PC-9 (cell line): ENCODE measurements at regions not wholly inside any gene's neighbourhood (a gene's known extent, or its start where the extent isn't known, plus 50 kb on each side); places are given as distances from the start of the nearest gene placed in this dataset.

Source experiments
- BruUV-seq: library from RNA; stranded (reverse); fragments of 400-500 nt; replicated peaks from 2 replicates; lab custom pipeline; 2021; lab: Mats Ljungman, UMichigan
- CTCF ChIA-PET: fragments of 300-600 bp; sonication (Branson Sonifier 250); formaldehyde crosslinking; loops from one replicate; lab custom pipeline; 2022; ENCODE audit warnings: antibody characterized with exemption; lab: Charles Lee
- POLR2A ChIA-PET: fragments of 300-600 bp; sonication (Branson Sonifier 250); formaldehyde crosslinking; loops from one replicate; lab custom pipeline; 2022; ENCODE audit warnings: antibody characterized with exemption; ENCODE audit not compliant: unreplicated experiment; lab: Charles Lee
- DNase-seq, 2 experiments: peaks; one replicate each; pipeline versions ENCODE4 v3.0.0 to v3.0.0-alpha.2; 2015 to 2022; ENCODE audit warnings: mixed read lengths in 1 of 2
- H2AFZ ChIP-seq: fragments of 200-600 bp; sonication (generic); 2 replicates; pipeline ENCODE4 v1.8.1; 2017; ENCODE audit warnings: antibody characterized with exemption
- H3F3A ChIP-seq: fragments of 200-600 bp; sonication (generic); 2 replicates; pipeline ENCODE4 v1.8.1; 2017; ENCODE audit warnings: antibody characterized with exemption, mild to moderate bottlenecking, low read depth; ENCODE audit not compliant: insufficient read depth
- H3K27ac ChIP-seq: fragments of 200-600 bp; sonication (generic); 2 replicates; pipeline ENCODE4 v1.6.1; 2016; ENCODE audit warnings: mixed run types
- H3K27me3 ChIP-seq: fragments of 200-600 bp; sonication (generic); 2 replicates; pipeline ENCODE4 v1.6.1; 2016; ENCODE audit warnings: low read depth, mixed run types; ENCODE audit not compliant: insufficient read depth
- H3K36me3 ChIP-seq: fragments of 200-600 bp; sonication (generic); 2 replicates; pipeline ENCODE4 v1.6.1; 2016; ENCODE audit warnings: low read depth, mixed run types
- H3K4me1 ChIP-seq: fragments of 200-600 bp; sonication (generic); replicated peaks from 2 replicates; pipeline ENCODE4 v1.6.1; 2016; ENCODE audit warnings: mixed run types; ENCODE audit not compliant: insufficient read depth
- H3K4me2 ChIP-seq: fragments of 200-600 bp; sonication (generic); 2 replicates; pipeline ENCODE4 v1.6.1; 2017; ENCODE audit warnings: mixed run types
- H3K4me3 ChIP-seq: fragments of 200-600 bp; sonication (generic); 2 replicates; pipeline ENCODE4 v1.6.1; 2016; ENCODE audit warnings: mixed run types
- H3K79me2 ChIP-seq: fragments of 200-600 bp; sonication (generic); 2 replicates; pipeline ENCODE4 v1.6.1; 2017; ENCODE audit warnings: low read depth, mixed run types
- H3K9me2 ChIP-seq: fragments of 200-600 bp; sonication (generic); 2 replicates; pipeline ENCODE4 v1.8.1; 2017; ENCODE audit warnings: mild to moderate bottlenecking; ENCODE audit not compliant: insufficient read depth
- H3K9me3 ChIP-seq: fragments of 200-600 bp; sonication (generic); 2 replicates; pipeline ENCODE4 v1.8.1; 2016; ENCODE audit warnings: low read depth; ENCODE audit not compliant: insufficient read depth
- H4K20me1 ChIP-seq: fragments of 200-600 bp; sonication (generic); 2 replicates; pipeline ENCODE4 v1.8.1; 2017; ENCODE audit not compliant: insufficient read depth
- CTCF ChIP-seq: fragments of 200-600 bp; sonication (generic); conservative IDR thresholded peaks from 2 replicates; pipeline ENCODE4 v1.6.1; 2017; ENCODE audit warnings: mixed run types, antibody characterized with exemption, mild to moderate bottlenecking, moderate library complexity
- EZH2 ChIP-seq: fragments of 200-600 bp; sonication (generic); IDR thresholded peaks from 2 replicates; pipeline ENCODE4 v1.8.0; 2017; ENCODE audit warnings: antibody characterized with exemption, low read depth
- intact Hi-C: fragments of 100-400 bp; cut with micrococcal nuclease; formaldehyde crosslinking; loops from one replicate; pipeline ENCODE4 v1.10.0; 2022; ENCODE audit not compliant: unreplicated experiment

GRCh38 chr6:17032988-17033634 lies 68.7 kb upstream of the STMND1 start:
- no peaks in the 10 kb centered on the region for H4K20me1 ChIP-seq
- H3K4me3 ChIP-seq: 0 out of 2 replicates have a peak overlapping the region, but pooled peaks have one; percentile 7
- ChIA-PET CTCF (no interaction called here), POLR2A (interaction anchor here (0.5 to 0.7 kb wide), 2 partner anchors 437 to 905 kb away, joined by 7 to 8 read pairs; no protein-coding TSS in a partner anchor)
- H3K27ac ChIP-seq: peak overlapping the region; percentile 23
- no peaks in the 10 kb centered on the region for H3K79me2 ChIP-seq
- H3K4me2 ChIP-seq: peak overlapping the region; percentile 37
- no peaks in the 10 kb centered on the region for H3K27me3 ChIP-seq
- BruUV-seq: no TSS peak
- TF ChIP-seq EZH2 (no peak), CTCF (no peak)
- H3K36me3 ChIP-seq: no peaks in the 10 kb centered on the region
- H2AFZ ChIP-seq: no peak overlapping the region
- H3K9me3 ChIP-seq: no peaks in the 10 kb centered on the region; the same call in 1 of the 2 replicates
- peaks cover 13% of the 10 kb centered on the region; the same call in 1 of the 2 replicates for H3K4me1 ChIP-seq
- intact Hi-C loops: no loop called here
- peak; percentile 46 to 54 for DNase-seq
- H3K9me2 ChIP-seq: no peaks in the 10 kb centered on the region
- H3F3A ChIP-seq: peaks cover 3% of the 10 kb centered on the region; the same call in 1 of the 2 replicates

- no TSS peak for BruUV-seq
- H2AFZ ChIP-seq: no peak overlapping the region
- no peaks in the 10 kb centered on the region for H4K20me1 ChIP-seq
- H3K9me3 ChIP-seq: no peaks in the 10 kb centered on the region; the same call in 1 of the 2 replicates
- peak overlapping the region; percentile 37 for H3K4me2 ChIP-seq
- H3K36me3 ChIP-seq: no peaks in the 10 kb centered on the region
- no peaks in the 10 kb centered on the region for H3K9me2 ChIP-seq
- H3K79me2 ChIP-seq: no peaks in the 10 kb centered on the region
- intact Hi-C loops: no loop called here
- DNase-seq: no peak
- peak overlapping the region; percentile 23 for H3K27ac ChIP-seq
- H3K4me3 ChIP-seq: 0 out of 2 replicates have a peak overlapping the region, but pooled peaks have one; percentile 7
- TF ChIP-seq CTCF (no peak), EZH2 (no peak)
- H3K4me1 ChIP-seq: peaks cover 13% of the 10 kb centered on the region; the same call in 1 of the 2 replicates
- CTCF ChIA-PET: no interaction called here
- no peaks in the 10 kb centered on the region for H3K27me3 ChIP-seq
- POLR2A ChIA-PET: interaction anchor here (0.7 kb wide), 1 partner anchor 437 kb away, joined by 7 read pairs; no protein-coding TSS in a partner anchor
- H3F3A ChIP-seq: peaks cover 3% of the 10 kb centered on the region; the same call in 1 of the 2 replicates
These were observed 69.3 kb upstream of the STMND1 start for GRCh38 chr6:17032590-17032987.

GRCh38 chr6:17031961-17032360 lies 69.9 kb upstream of the STMND1 start:
- BruUV-seq: no TSS peak
- intact Hi-C loops: no loop called here
- Histone ChIP-seq H4K20me1 (no peaks in the 10 kb centered on the region), H3K36me3 (no peaks in the 10 kb centered on the region), H3K4me3 (no peak overlapping the region), H3K27ac (no peak overlapping the region), H3K9me3 (no peaks in the 10 kb centered on the region), H2AFZ (no peak overlapping the region), H3K27me3 (no peaks in the 10 kb centered on the region), H3K4me2 (no peak overlapping the region), H3K79me2 (no peaks in the 10 kb centered on the region), H3F3A (peaks cover 3% of the 10 kb centered on the region; the same call in 1 of the 2 replicates), H3K9me2 (no peaks in the 10 kb centered on the region), H3K4me1 (peaks cover 13% of the 10 kb centered on the region; the same call in 1 of the 2 replicates)
- POLR2A ChIA-PET: no interaction called here
- no peak for DNase-seq
- TF ChIP-seq EZH2 (no peak), CTCF (no peak)
- CTCF ChIA-PET: no interaction called here
